ENCODE measurements at regions not wholly inside any gene's neighbourhood (a gene's known extent, or its start where the extent isn't known, plus 50 kb on each side); places are given as distances from the start of the nearest gene placed in this dataset.

- TF ChIP-seq POLR2A (IDR thresholded peaks at IDR 0.05) (no peak), CTCF (IDR thresholded peaks at IDR 0.05) (no peak)
Measured at GRCh38 chr3:25009665-25010064, 418.4 kb upstream of the RARB start.
